Suppressor macrophage treated with lipopolysaccharide for 1 hour (primary cell): ENCODE measurements at regions not wholly inside any gene's neighbourhood (a gene's known extent, or its start where the extent isn't known, plus 50 kb on each side); places are given as distances from the start of the nearest gene placed in this dataset.

Experiments used
- DNase-seq, 3 donors: peaks; one replicate each; pipeline ENCODE4 v3.0.0-alpha.2; 2020 to 2022

- no peak for DNase-seq
These were observed 273.7 kb downstream of the SOX9 start for GRCh38 chr17:72394531-72394930.

- DNase-seq, result no peak
These were observed 275.3 kb downstream of the SOX9 start for GRCh38 chr17:72396121-72396520.

GRCh38 chr17:72397223-72397667, 276.4 kb downstream of the SOX9 start:
- no peak for DNase-seq

GRCh38 chr17:72397687-72398086, 276.9 kb downstream of the SOX9 start:
- DNase-seq, result no peak

- DNase-seq, result no peak
These were observed 278.3 kb downstream of the SOX9 start for GRCh38 chr17:72399023-72399607.

GRCh38 chr17:72399608-72400487, 279.0 kb downstream of the SOX9 start:
- DNase-seq, result no peak

- DNase-seq, result no peak
These were observed 279.6 kb downstream of the SOX9 start for GRCh38 chr17:72400488-72400827.

GRCh38 chr17:72400863-72401262, 280.0 kb downstream of the SOX9 start:
- DNase-seq, result no peak

- no peak for DNase-seq
These were observed 281.3 kb downstream of the SOX9 start for GRCh38 chr17:72401883-72402726.

GRCh38 chr17:72402727-72403210, 281.9 kb downstream of the SOX9 start:
- no peak for DNase-seq

- no peak for DNase-seq
These were observed 282.9 kb downstream of the SOX9 start for GRCh38 chr17:72403713-72404209.

GRCh38 chr17:72404872-72405271, 284.1 kb downstream of the SOX9 start:
- DNase-seq, result no peak

GRCh38 chr17:72405662-72406230, 284.9 kb downstream of the SOX9 start:
- no peak for DNase-seq

- no peak for DNase-seq
These were observed 285.7 kb downstream of the SOX9 start for GRCh38 chr17:72406498-72406897.

- no peak for DNase-seq
These were observed 286.6 kb downstream of the SOX9 start for GRCh38 chr17:72407336-72407909.

- DNase-seq, result no peak
These were observed 287.1 kb downstream of the SOX9 start for GRCh38 chr17:72407931-72408330.

- DNase-seq, result no peak
These were observed 287.8 kb downstream of the SOX9 start for GRCh38 chr17:72408641-72409040.

GRCh38 chr17:72409405-72410002, 288.7 kb downstream of the SOX9 start:
- DNase-seq, result no peak

- DNase-seq, result no peak
These were observed 290.3 kb downstream of the SOX9 start for GRCh38 chr17:72411124-72411563.

GRCh38 chr17:72412650-72413076, 291.8 kb downstream of the SOX9 start:
- DNase-seq, result no peak

GRCh38 chr17:72413077-72414031, 292.5 kb downstream of the SOX9 start:
- no peak for DNase-seq
